ENCODE measurements at regions not wholly inside any gene's neighbourhood (a gene's known extent, or its start where the extent isn't known, plus 50 kb on each side); places are given as distances from the start of the nearest gene placed in this dataset.

GRCh38 chr9:14018081-14018480 lies 295.9 kb downstream of the NFIB start:
- Mint-ChIP-seq H3K27ac (no peak overlapping the region), H3K36me3 (no peaks in the 10 kb centered on the region), H3K27me3 (peaks cover 0 to 1% of the 10 kb centered on the region in 2 donors), H3K4me1 (no peaks in the 10 kb centered on the region), H3K4me3 (no peak overlapping the region), H3K9me3 (peaks cover 4 to 21% (median 5%) of the 10 kb centered on the region in 5 donors)
- no peak for DNase-seq
- POLR2A ChIA-PET: no interaction called here
- CTCF ChIA-PET: no interaction called here
- Histone ChIP-seq H3K36me3 (ENCODE audit: insufficient read depth, low read length) (no peaks in the 10 kb centered on the region), H3K27me3 (ENCODE audit: insufficient read depth, low read length, poor library complexity, severe bottlenecking) (no peaks in the 10 kb centered on the region), H3K4me3 (ENCODE audit: low read length) (no peak overlapping the region), H3K4me1 (ENCODE audit: insufficient read depth, low read length) (no peaks in the 10 kb centered on the region), H3K27ac (ENCODE audit: low read depth, low read length) (no peak overlapping the region), H3K9me3 (ENCODE audit: low read length) (no peaks in the 10 kb centered on the region)

GRCh38 chr9:14014744-14015143 lies 299.2 kb downstream of the NFIB start:
- ChIA-PET POLR2A (no interaction called here), CTCF (no interaction called here)
- DNase-seq: no peak
- Histone ChIP-seq H3K4me3 (ENCODE audit: low read length) (no peak overlapping the region), H3K36me3 (ENCODE audit: insufficient read depth, low read length) (no peaks in the 10 kb centered on the region), H3K27ac (ENCODE audit: low read depth, low read length) (no peak overlapping the region), H3K4me1 (ENCODE audit: insufficient read depth, low read length) (no peaks in the 10 kb centered on the region), H3K9me3 (ENCODE audit: low read length) (no peaks in the 10 kb centered on the region), H3K27me3 (ENCODE audit: insufficient read depth, low read length, poor library complexity, severe bottlenecking) (no peaks in the 10 kb centered on the region)
- H3K4me1 Mint-ChIP-seq: no peaks in the 10 kb centered on the region
- H3K36me3 Mint-ChIP-seq: no peaks in the 10 kb centered on the region
- H3K27me3 Mint-ChIP-seq: peaks cover 0 to 1% of the 10 kb centered on the region in 2 donors
- H3K4me3 Mint-ChIP-seq: no peak overlapping the region
- H3K27ac Mint-ChIP-seq: no peak overlapping the region
- H3K9me3 Mint-ChIP-seq: peaks cover 0 to 14% (median 3%) of the 10 kb centered on the region in 5 donors

GRCh38 chr9:14014218-14014617 lies 299.7 kb downstream of the NFIB start:
- Histone ChIP-seq H3K27me3 (ENCODE audit: insufficient read depth, low read length, poor library complexity, severe bottlenecking) (no peaks in the 10 kb centered on the region), H3K9me3 (ENCODE audit: low read length) (no peaks in the 10 kb centered on the region), H3K27ac (ENCODE audit: low read depth, low read length) (no peak overlapping the region), H3K36me3 (ENCODE audit: insufficient read depth, low read length) (no peaks in the 10 kb centered on the region), H3K4me1 (ENCODE audit: insufficient read depth, low read length) (no peaks in the 10 kb centered on the region), H3K4me3 (ENCODE audit: low read length) (no peak overlapping the region)
- ChIA-PET POLR2A (no interaction called here), CTCF (no interaction called here)
- Mint-ChIP-seq H3K36me3 (no peaks in the 10 kb centered on the region), H3K27me3 (peaks cover 0 to under 1% of the 10 kb centered on the region in 2 donors), H3K4me3 (no peak overlapping the region), H3K9me3 (peaks cover 0 to 11% (median 3%) of the 10 kb centered on the region in 5 donors), H3K27ac (no peak overlapping the region), H3K4me1 (no peaks in the 10 kb centered on the region)
- DNase-seq: no peak

- no peak for DNase-seq
- no peak overlapping the region for H3K27ac ChIP-seq (ENCODE audit: low read depth, low read length)
- H3K27me3 ChIP-seq (ENCODE audit: insufficient read depth, low read length, poor library complexity, severe bottlenecking): no peaks in the 10 kb centered on the region
- Mint-ChIP-seq H3K4me3 (no peak overlapping the region), H3K9me3 (peaks cover 0 to 11% (median 2%) of the 10 kb centered on the region in 5 donors), H3K27me3 (no peaks in the 10 kb centered on the region), H3K27ac (no peak overlapping the region), H3K4me1 (no peaks in the 10 kb centered on the region), H3K36me3 (no peaks in the 10 kb centered on the region)
- H3K4me1 ChIP-seq (ENCODE audit: insufficient read depth, low read length): no peaks in the 10 kb centered on the region
- ChIA-PET POLR2A (no interaction called here), CTCF (no interaction called here)
- no peaks in the 10 kb centered on the region for H3K36me3 ChIP-seq (ENCODE audit: insufficient read depth, low read length)
- H3K4me3 ChIP-seq (ENCODE audit: low read length): no peak overlapping the region
- H3K9me3 ChIP-seq (ENCODE audit: low read length): no peaks in the 10 kb centered on the region
Measured at GRCh38 chr9:14011799-14012560, 302.0 kb downstream of the NFIB start.

GRCh38 chr9:14007190-14007769 lies 306.7 kb downstream of the NFIB start:
- Histone ChIP-seq H3K36me3 (ENCODE audit: insufficient read depth, low read length) (no peaks in the 10 kb centered on the region), H3K9me3 (ENCODE audit: low read length) (no peaks in the 10 kb centered on the region), H3K4me3 (ENCODE audit: low read length) (no peak overlapping the region), H3K27ac (ENCODE audit: low read depth, low read length) (no peak overlapping the region), H3K4me1 (ENCODE audit: insufficient read depth, low read length) (no peaks in the 10 kb centered on the region), H3K27me3 (ENCODE audit: insufficient read depth, low read length, poor library complexity, severe bottlenecking) (no peaks in the 10 kb centered on the region)
- no peak for DNase-seq
- no peak overlapping the region for H3K4me3 Mint-ChIP-seq
- H3K9me3 Mint-ChIP-seq: peaks cover 0 to 2% (median 0%) of the 10 kb centered on the region in 5 donors
- no peaks in the 10 kb centered on the region for H3K36me3 Mint-ChIP-seq
- no peaks in the 10 kb centered on the region for H3K27me3 Mint-ChIP-seq
- ChIA-PET POLR2A (no interaction called here), CTCF (interaction anchor here (0.5 kb wide), 1 partner anchor 1218 kb away, joined by 3 read pairs; no protein-coding TSS in a partner anchor)
- H3K27ac Mint-ChIP-seq: no peak overlapping the region
- H3K4me1 Mint-ChIP-seq: no peaks in the 10 kb centered on the region

- Histone ChIP-seq H3K9me3 (ENCODE audit: low read length) (no peaks in the 10 kb centered on the region), H3K27ac (ENCODE audit: low read depth, low read length) (no peak overlapping the region), H3K36me3 (ENCODE audit: insufficient read depth, low read length) (no peaks in the 10 kb centered on the region), H3K27me3 (ENCODE audit: insufficient read depth, low read length, poor library complexity, severe bottlenecking) (no peaks in the 10 kb centered on the region), H3K4me3 (ENCODE audit: low read length) (no peak overlapping the region), H3K4me1 (ENCODE audit: insufficient read depth, low read length) (no peaks in the 10 kb centered on the region)
- Mint-ChIP-seq H3K9me3 (peaks cover 0 to 6% (median 0%) of the 10 kb centered on the region in 5 donors), H3K36me3 (no peaks in the 10 kb centered on the region), H3K27me3 (no peaks in the 10 kb centered on the region), H3K4me3 (no peak overlapping the region), H3K27ac (no peak overlapping the region), H3K4me1 (no peaks in the 10 kb centered on the region)
- no peak for DNase-seq
- ChIA-PET CTCF (interaction anchor here (0.5 kb wide), 1 partner anchor 756 kb away, joined by 3 read pairs; no protein-coding TSS in a partner anchor), POLR2A (no interaction called here)
Measured at GRCh38 chr9:14006386-14007187, 307.4 kb downstream of the NFIB start.

- H3K27me3 ChIP-seq (ENCODE audit: insufficient read depth, low read length, poor library complexity, severe bottlenecking): no peaks in the 10 kb centered on the region
- no peaks in the 10 kb centered on the region for H3K4me1 Mint-ChIP-seq
- H3K9me3 ChIP-seq (ENCODE audit: low read length): no peaks in the 10 kb centered on the region
- CTCF ChIA-PET: no interaction called here
- no peaks in the 10 kb centered on the region for H3K36me3 Mint-ChIP-seq
- no peaks in the 10 kb centered on the region for H3K4me1 ChIP-seq (ENCODE audit: insufficient read depth, low read length)
- H3K27ac ChIP-seq (ENCODE audit: low read depth, low read length): no peak overlapping the region
- POLR2A ChIA-PET: no interaction called here
- no peak for DNase-seq
- no peak overlapping the region for H3K4me3 Mint-ChIP-seq
- H3K36me3 ChIP-seq (ENCODE audit: insufficient read depth, low read length): no peaks in the 10 kb centered on the region
- no peak overlapping the region for H3K4me3 ChIP-seq (ENCODE audit: low read length)
- no peaks in the 10 kb centered on the region for H3K27me3 Mint-ChIP-seq
- H3K9me3 Mint-ChIP-seq: peaks cover 0 to 5% (median 2%) of the 10 kb centered on the region in 5 donors
- H3K27ac Mint-ChIP-seq: no peak overlapping the region
Measured at GRCh38 chr9:14004110-14004509, 309.8 kb downstream of the NFIB start.

GRCh38 chr9:13994240-13994639 lies 319.7 kb downstream of the NFIB start:
- H3K27me3 ChIP-seq (ENCODE audit: insufficient read depth, low read length, poor library complexity, severe bottlenecking): no peaks in the 10 kb centered on the region
- ChIA-PET POLR2A (no interaction called here), CTCF (no interaction called here)
- DNase-seq: no peak
- H3K27ac Mint-ChIP-seq: no peak overlapping the region
- no peaks in the 10 kb centered on the region for H3K4me1 Mint-ChIP-seq
- no peak overlapping the region for H3K4me3 Mint-ChIP-seq
- no peaks in the 10 kb centered on the region for H3K9me3 ChIP-seq (ENCODE audit: low read length)
- no peak overlapping the region for H3K27ac ChIP-seq (ENCODE audit: low read depth, low read length)
- H3K4me3 ChIP-seq (ENCODE audit: low read length): no peak overlapping the region
- no peaks in the 10 kb centered on the region for H3K36me3 ChIP-seq (ENCODE audit: insufficient read depth, low read length)
- H3K4me1 ChIP-seq (ENCODE audit: insufficient read depth, low read length): no peaks in the 10 kb centered on the region
- peaks cover 0 to 11% (median 9%) of the 10 kb centered on the region in 5 donors for H3K9me3 Mint-ChIP-seq
- no peaks in the 10 kb centered on the region for H3K36me3 Mint-ChIP-seq
- no peaks in the 10 kb centered on the region for H3K27me3 Mint-ChIP-seq

All from CD8-positive, alpha-beta memory T cell (primary cell).